Gastroesophageal sphincter (tissue), 4 donors: ENCODE measurements at regions not wholly inside any gene's neighbourhood (a gene's known extent, or its start where the extent isn't known, plus 50 kb on each side); places are given as distances from the start of the nearest gene placed in this dataset.

Experiments
- ATAC-seq: fragments of 150-250 bp; one replicate; pipeline ENCODE4 v1.9.1; 2016; ENCODE audit warnings: mild to moderate bottlenecking, moderate library complexity
- H3K27ac ChIP-seq, 4 donors: fragments of 200-600 bp; sonication (generic) in 3 of 4; 1 replicate in 3 of 4; 2 replicates in 1 of 4; pipeline ENCODE4 v1.5.1; 2016 to 2019
- H3K27me3 ChIP-seq: fragments of 200-600 bp; sonication (generic); one replicate; pipeline ENCODE4 v1.5.1; 2019
- H3K36me3 ChIP-seq, 2 donors: fragments of 200-600 bp; sonication (generic); one replicate each; pipeline ENCODE4 v1.5.1; 2019; ENCODE audit warnings: control low read depth in 1 of 2
- H3K4me1 ChIP-seq, 3 donors: fragments of 200-600 bp; sonication (generic); 1 replicate in 2 of 3; 2 replicates in 1 of 3; pipeline ENCODE4 v1.5.1; 2016 to 2019; ENCODE audit warnings: control low read depth in 2 of 3
- H3K4me3 ChIP-seq, 2 donors: fragments of 200-600 bp; sonication (generic); one replicate each; pipeline ENCODE4 v1.5.1; 2019; ENCODE audit warnings: mild to moderate bottlenecking in 1 of 2, moderate library complexity in 1 of 2
- H3K9me3 ChIP-seq, 3 donors: fragments of 200-600 bp; sonication (generic); one replicate each; pipeline ENCODE4 v1.5.1; 2017 to 2019; ENCODE audit warnings: control low read depth in 2 of 3
- EP300 ChIP-seq: sonication (generic); formaldehyde crosslinking; IDR thresholded peaks from one replicate; pipeline ENCODE4 v1.6.1; 2017; ENCODE audit warnings: antibody characterized with exemption, mild to moderate bottlenecking
- POLR2A ChIP-seq, 2 donors: fragments of 450-650 bp; IDR thresholded peaks; one replicate each; pipeline ENCODE4 v1.6.1; 2017; ENCODE audit warnings: antibody characterized with exemption in 2 of 2, mild to moderate bottlenecking in 2 of 2, moderate library complexity in 1 of 2
- POLR2AphosphoS5 ChIP-seq: sonication (generic); formaldehyde crosslinking; IDR thresholded peaks from one replicate; pipeline ENCODE4 v1.6.1; 2017; ENCODE audit warnings: antibody characterized with exemption
- WGBS, 2 donors: methylation state at CpG; one replicate each; pipeline ENCODE4 v1.1.5; 2018; ENCODE audit warnings: low coverage in 1 of 2; 5-methylcytosine and 5-hydroxymethylcytosine counted together
- TF ChIP-seq, protein P1 (sequence below), 4 experiments: fragments of 200-600 bp in 2 of 4; fragments of 450-650 bp in 2 of 4; sonication (generic) in 1 of 4; IDR thresholded peaks; one replicate each; pipeline ENCODE4 v1.5.1; 2017 to 2019; ENCODE audit warnings: antibody characterized with exemption in 4 of 4, mild to moderate bottlenecking in 2 of 4, moderate library complexity in 2 of 4

DNA sequence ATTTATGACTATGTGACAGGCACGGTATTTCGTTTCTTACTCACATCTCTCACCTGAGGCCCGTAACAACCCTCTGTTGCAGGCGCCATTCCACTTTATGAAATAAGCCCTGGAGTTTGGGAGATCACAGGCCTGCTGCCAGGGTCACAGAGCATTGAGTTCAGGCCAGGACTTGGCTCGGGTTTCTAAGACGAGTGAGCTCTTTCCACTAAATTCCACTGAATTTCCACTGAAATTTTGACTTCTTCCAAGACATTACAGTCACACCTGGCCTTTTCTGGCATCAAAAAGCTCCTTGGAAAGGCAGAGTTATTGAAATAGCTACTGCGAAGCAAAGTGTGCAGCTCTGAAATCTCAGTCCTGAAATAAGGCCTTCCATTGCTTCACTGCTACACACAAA, 282.8 kb upstream of the MGMT start:
- ATAC-seq = no peak

DNA sequence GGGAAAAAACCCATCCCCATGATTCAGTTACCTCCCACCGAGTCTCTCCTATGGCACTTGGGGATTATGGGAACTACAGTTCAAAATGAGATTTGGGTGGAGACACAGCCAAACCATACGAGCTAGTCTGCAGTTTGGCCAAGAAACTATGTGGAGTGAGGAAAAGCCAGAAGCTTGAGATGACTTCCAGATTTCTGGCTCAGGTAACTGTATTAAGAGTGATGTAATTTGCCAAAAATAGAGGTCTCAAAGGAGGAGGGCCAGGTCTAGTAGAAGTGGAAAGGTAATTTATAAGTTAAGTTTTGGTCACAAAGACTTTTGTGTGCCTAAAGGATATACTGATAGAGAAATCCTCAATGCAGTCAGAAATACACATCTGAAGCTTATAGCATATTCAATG, 279.7 kb upstream of the MGMT start:
- 40 to 46% methylated on average over 2 of the region's 2 CpGs for WGBS, 2 donors
- peaks cover 0 to 15% (median 0%) of the 10 kb centered on the region in 3 donors for H3K9me3 ChIP-seq
- ATAC-seq = no peak

More for the DNA sequence above, 282.8 kb upstream of the MGMT start:
- no peak for TF ChIP-seq EP300
- TF ChIP-seq POLR2A (IDR thresholded peaks at IDR 0.05) = no peak
- TF ChIP-seq, protein P1, sequence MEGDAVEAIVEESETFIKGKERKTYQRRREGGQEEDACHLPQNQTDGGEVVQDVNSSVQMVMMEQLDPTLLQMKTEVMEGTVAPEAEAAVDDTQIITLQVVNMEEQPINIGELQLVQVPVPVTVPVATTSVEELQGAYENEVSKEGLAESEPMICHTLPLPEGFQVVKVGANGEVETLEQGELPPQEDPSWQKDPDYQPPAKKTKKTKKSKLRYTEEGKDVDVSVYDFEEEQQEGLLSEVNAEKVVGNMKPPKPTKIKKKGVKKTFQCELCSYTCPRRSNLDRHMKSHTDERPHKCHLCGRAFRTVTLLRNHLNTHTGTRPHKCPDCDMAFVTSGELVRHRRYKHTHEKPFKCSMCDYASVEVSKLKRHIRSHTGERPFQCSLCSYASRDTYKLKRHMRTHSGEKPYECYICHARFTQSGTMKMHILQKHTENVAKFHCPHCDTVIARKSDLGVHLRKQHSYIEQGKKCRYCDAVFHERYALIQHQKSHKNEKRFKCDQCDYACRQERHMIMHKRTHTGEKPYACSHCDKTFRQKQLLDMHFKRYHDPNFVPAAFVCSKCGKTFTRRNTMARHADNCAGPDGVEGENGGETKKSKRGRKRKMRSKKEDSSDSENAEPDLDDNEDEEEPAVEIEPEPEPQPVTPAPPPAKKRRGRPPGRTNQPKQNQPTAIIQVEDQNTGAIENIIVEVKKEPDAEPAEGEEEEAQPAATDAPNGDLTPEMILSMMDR (IDR thresholded peaks at IDR 0.05) = no peak
- TF ChIP-seq POLR2AphosphoS5 = no peak
- H3K4me1 ChIP-seq = no peaks in the 10 kb centered on the region
- H3K27ac ChIP-seq = no peak overlapping the region
- 69 to 90% methylated on average over 5 to 6 of the region's 7 CpGs for WGBS, 2 donors
- no peaks in the 10 kb centered on the region for H3K36me3 ChIP-seq
- H3K4me3 ChIP-seq = no peak overlapping the region
- H3K27me3 ChIP-seq = no peaks in the 10 kb centered on the region
- H3K9me3 ChIP-seq = peaks cover 0 to 15% (median 0%) of the 10 kb centered on the region in 3 donors

DNA sequence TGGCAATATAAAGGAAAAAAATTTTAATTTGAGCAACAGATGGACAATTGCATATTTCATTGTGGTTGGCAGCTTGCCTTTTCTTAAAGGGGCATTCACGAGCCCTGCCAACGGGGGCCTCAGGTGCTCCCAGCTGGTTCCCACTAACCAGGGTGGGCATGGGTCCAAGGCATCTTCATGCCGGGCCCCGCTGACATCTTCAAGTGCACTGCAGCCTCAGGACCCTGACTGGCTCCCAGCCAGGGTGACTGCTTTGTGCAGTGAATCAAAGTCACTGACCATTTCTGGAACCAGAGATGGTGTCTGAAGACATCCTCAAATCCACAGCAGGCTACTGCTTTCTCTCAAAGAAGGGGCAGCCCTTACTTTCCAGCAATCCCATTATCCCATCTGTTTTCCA, 275.2 kb upstream of the MGMT start:
- H3K4me1 ChIP-seq = peaks cover 0 to 12% (median 0%) of the 10 kb centered on the region in 3 donors
- ATAC-seq = no peak
- TF ChIP-seq EP300 = no peak
- no peak for TF ChIP-seq POLR2A (IDR thresholded peaks at IDR 0.05)
- TF ChIP-seq, protein P1 (IDR thresholded peaks at IDR 0.05) = no peak
- TF ChIP-seq POLR2AphosphoS5 = no peak
- H3K4me3 ChIP-seq = no peak overlapping the region
- H3K27ac ChIP-seq = peak overlapping the region in 1 of 4 donors; percentile 27
- no peaks in the 10 kb centered on the region for H3K36me3 ChIP-seq
- WGBS, 2 donors = 0 to 16% methylated on average over 4 of the region's 4 CpGs
- peaks cover 0 to 11% (median 0%) of the 10 kb centered on the region in 3 donors for H3K9me3 ChIP-seq
- peaks cover 16% of the 10 kb centered on the region for H3K27me3 ChIP-seq

More for the DNA sequence above, 279.7 kb upstream of the MGMT start:
- H3K36me3 ChIP-seq = no peaks in the 10 kb centered on the region
- peaks cover 0 to 10% (median 0%) of the 10 kb centered on the region in 3 donors for H3K4me1 ChIP-seq
- H3K27me3 ChIP-seq = peaks cover 8% of the 10 kb centered on the region
- no peak overlapping the region for H3K4me3 ChIP-seq
- TF ChIP-seq POLR2A (IDR thresholded peaks at IDR 0.05) (no peak), POLR2AphosphoS5 (no peak), EP300 (no peak)
- TF ChIP-seq, protein P1 (IDR thresholded peaks at IDR 0.05) = no peak
- H3K27ac ChIP-seq = no peak overlapping the region

GRCh38 chr10:129192344-129193128, 274.5 kb upstream of the MGMT start:
- peaks cover 0 to 12% (median 0%) of the 10 kb centered on the region in 3 donors for H3K4me1 ChIP-seq
- H3K27ac ChIP-seq = peak overlapping the region in 3 of 4 donors; percentile 16 to 27 (median 24)
- H3K36me3 ChIP-seq = no peaks in the 10 kb centered on the region
- peaks cover 16% of the 10 kb centered on the region for H3K27me3 ChIP-seq
- TF ChIP-seq POLR2A (IDR thresholded peaks at IDR 0.05) = no peak
- peak; percentile 56 for TF ChIP-seq POLR2AphosphoS5
- no peak overlapping the region for H3K4me3 ChIP-seq
- peaks cover 0 to 4% (median 0%) of the 10 kb centered on the region in 3 donors for H3K9me3 ChIP-seq
- WGBS, 2 donors = 45 to 50% methylated on average over 4 to 8 of the region's 11 CpGs
- peak; percentile 92 for ATAC-seq

- TF ChIP-seq POLR2AphosphoS5 (peak; percentile 5), POLR2A (IDR thresholded peaks at IDR 0.05) (no peak)
- peaks cover 0 to 12% (median 0%) of the 10 kb centered on the region in 3 donors for H3K4me1 ChIP-seq
- 42 to 64% methylated on average over 7 of the region's 12 CpGs for WGBS, 2 donors
- peak; percentile 62 for ATAC-seq
- peak overlapping the region in 2 of 4 donors; percentile 16 for H3K27ac ChIP-seq
- H3K9me3 ChIP-seq = peaks cover 0 to 4% (median 0%) of the 10 kb centered on the region in 3 donors
- no peaks in the 10 kb centered on the region for H3K36me3 ChIP-seq
- H3K4me3 ChIP-seq = no peak overlapping the region
- peaks cover 16% of the 10 kb centered on the region for H3K27me3 ChIP-seq
Measured at GRCh38 chr10:129193148-129193547, 273.9 kb upstream of the MGMT start.
